ENCODE measurements at regions not wholly inside any gene's neighbourhood (a gene's known extent, or its start where the extent isn't known, plus 50 kb on each side); places are given as distances from the start of the nearest gene placed in this dataset.

DNA sequence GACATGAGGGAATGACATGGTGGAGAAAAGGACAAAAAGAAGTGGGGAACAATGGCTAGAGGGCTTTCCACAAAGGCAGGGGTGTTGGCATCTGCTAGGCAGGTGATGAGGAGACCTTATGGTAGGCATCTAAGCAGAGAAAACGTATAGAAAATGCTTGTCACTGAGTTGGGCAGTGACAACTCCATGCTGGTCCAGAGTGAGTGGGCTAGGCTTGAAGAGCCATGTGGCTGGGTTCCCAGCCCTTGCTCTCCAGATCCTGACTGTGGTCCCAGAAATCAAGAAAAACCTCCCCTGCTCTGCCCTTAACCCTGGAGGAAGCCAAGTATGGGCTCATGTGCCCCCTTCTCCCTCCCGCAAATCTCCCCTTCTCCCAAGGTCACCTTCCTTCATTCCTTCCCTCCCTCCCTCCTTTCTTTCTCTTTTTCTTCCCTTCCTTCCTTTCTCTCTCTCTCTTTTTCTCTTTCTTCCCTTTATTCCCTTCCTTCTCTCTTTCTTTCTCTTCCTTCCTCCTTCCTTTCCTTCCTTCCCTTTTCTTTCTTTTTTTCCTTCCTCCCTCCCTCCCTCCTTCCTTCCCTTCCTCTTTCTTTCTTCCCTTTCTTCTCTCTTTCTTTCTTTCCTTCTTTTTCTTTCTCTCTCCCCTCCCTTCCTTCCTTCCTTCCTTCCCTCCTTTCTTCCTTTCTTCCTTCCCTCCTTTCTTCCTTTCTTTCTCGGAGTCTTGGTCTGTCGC is 102.8 kb downstream of the NAV1 start:
- no peaks in the 10 kb centered on the region for H3K79me2 ChIP-seq (ENCODE audit: control insufficient read depth in 1 of 2, insufficient read depth in 2 of 2, low read length in 2 of 2)

More for the DNA sequence above, 102.8 kb downstream of the NAV1 start:
- H2BK5ac ChIP-seq (ENCODE audit: low read depth, low read length) = no peak overlapping the region
- TF ChIP-seq ASH2L (IDR thresholded peaks at IDR 0.05; ENCODE audit: low read length) (no peak), FOSL1 (IDR thresholded peaks at IDR 0.05; ENCODE audit: insufficient read depth, low read depth, low read length) (no peak), CHD2 (IDR thresholded peaks at IDR 0.05; ENCODE audit: low read length) (no peak), SP4 (IDR thresholded peaks at IDR 0.05; ENCODE audit: low read length) (no peak), CEBPB (IDR thresholded peaks at IDR 0.05; ENCODE audit: low read depth, low read length) (no peak), HDAC2 (IDR thresholded peaks at IDR 0.05; ENCODE audit: borderline replicate concordance in 1 of 2, low read depth in 2 of 2, low read length in 2 of 2) (no peak), JUND (IDR thresholded peaks at IDR 0.05; ENCODE audit: low read length) (no peak)
- TF ChIP-seq, protein P1, sequence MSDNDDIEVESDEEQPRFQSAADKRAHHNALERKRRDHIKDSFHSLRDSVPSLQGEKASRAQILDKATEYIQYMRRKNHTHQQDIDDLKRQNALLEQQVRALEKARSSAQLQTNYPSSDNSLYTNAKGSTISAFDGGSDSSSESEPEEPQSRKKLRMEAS (IDR thresholded peaks at IDR 0.05) = no peak
- H4K5ac ChIP-seq (ENCODE audit: insufficient read length, low read depth, low read length) = no peak overlapping the region
- H2BK12ac ChIP-seq (ENCODE audit: low read depth, low read length) = no peak overlapping the region
- DNase-seq (ENCODE audit: low read depth in 1 of 2, low spot score in 2 of 2) (no peak), FAIRE-seq (no peak)
- no peaks in the 10 kb centered on the region for H3K36me3 ChIP-seq (ENCODE audit: control insufficient read depth in 2 of 4, insufficient read depth in 4 of 4, low read length in 3 of 4)
- no peak overlapping the region for H3K4ac ChIP-seq (replicated peaks; ENCODE audit: insufficient read length, low read depth, low read length)
- no peak overlapping the region for H3K18ac ChIP-seq (ENCODE audit: extremely low read depth, low read length)
- H2BK15ac ChIP-seq (ENCODE audit: low read length) = no peak overlapping the region
- no peaks in the 10 kb centered on the region for H3K9me3 ChIP-seq (ENCODE audit: insufficient read depth in 2 of 2, low read depth in 1 of 2, low read length in 1 of 2)
- H4K20me1 ChIP-seq (replicated peaks in 1 of 2; ENCODE audit: control insufficient read depth in 1 of 2, insufficient read depth in 2 of 2, low read length in 2 of 2) = peaks cover 0 to 1% of the 10 kb centered on the region in 2 experiments
- H3K4me1 ChIP-seq (replicated peaks in 1 of 4; ENCODE audit: control insufficient read depth in 3 of 4, insufficient read depth in 4 of 4, low read length in 3 of 4) = peaks cover 0 to 1% (median under 1%) of the 10 kb centered on the region in 4 experiments; a peak in 2 of 7 replicates
- CTCF ChIA-PET (ENCODE audit: partially characterized antibody) = interaction anchor here (0.9 to 1.1 kb wide), 3 partner anchors 22 to 63 kb away, joined by 3 to 4 read pairs (median 3); no protein-coding TSS in a partner anchor
- no peak overlapping the region for H3K9ac ChIP-seq (replicated peaks in 1 of 4; ENCODE audit: extremely low read depth in 1 of 4, low read depth in 3 of 4, low read length in 3 of 4)
- no peak overlapping the region for H3K4me3 ChIP-seq (ENCODE audit: extremely low read depth in 1 of 4, insufficient read depth in 2 of 4, low read depth in 3 of 4, low read length in 4 of 4)
- H2BK120ac ChIP-seq (replicated peaks; ENCODE audit: low read depth, low read length) = no peak overlapping the region
- H2AFZ ChIP-seq (ENCODE audit: low read length) = no peak overlapping the region
- no peak overlapping the region for H3K14ac ChIP-seq (ENCODE audit: insufficient read length)
- no peak overlapping the region for H3K4me2 ChIP-seq (ENCODE audit: insufficient read depth in 1 of 2, low read depth in 2 of 2, low read length in 2 of 2)
- H3K23ac ChIP-seq (ENCODE audit: insufficient read length) = no peak overlapping the region
- no peaks in the 10 kb centered on the region for H3K79me1 ChIP-seq (ENCODE audit: low read depth, low read length)
- no peak overlapping the region for H2AK5ac ChIP-seq (ENCODE audit: low read depth, low read length)
- H2BK20ac ChIP-seq (ENCODE audit: low read length) = no peak overlapping the region
- no peaks in the 10 kb centered on the region for H3K23me2 ChIP-seq (ENCODE audit: low read depth, low read length)
- H3K56ac ChIP-seq (replicated peaks; ENCODE audit: insufficient read length, low read depth, low read length) = no peak overlapping the region
- peaks cover 0 to 4% (median 3%) of the 10 kb centered on the region in 4 experiments; a peak in 3 of 7 replicates for H3K27me3 ChIP-seq (replicated peaks in 1 of 4; ENCODE audit: control insufficient read depth in 3 of 4, extremely low read depth in 1 of 4, insufficient read depth in 3 of 4, low read length in 3 of 4)
- no peak overlapping the region for H3K27ac ChIP-seq (ENCODE audit: low read depth, low read length)
- H4K91ac ChIP-seq (replicated peaks; ENCODE audit: insufficient read length, low read length) = no peak overlapping the region
- 88% methylated on average over 2 of the region's 4 CpGs; no CpG with 5 or more reads in 1 of the 2 experiments for WGBS, 2 experiments (ENCODE audit: extremely low coverage in 1 of 2, insufficient coverage in 1 of 2, insufficient read length in 1 of 2, insufficient replicate concordance in 2 of 2, low coverage in 1 of 2, low lambda C conversion rate in 2 of 2, missing lambda C conversion rate in 1 of 2)
- POLR2A ChIA-PET (ENCODE audit: partially characterized antibody) = interaction anchor here (0.9 to 1.5 kb wide), 2 partner anchors 12 to 18 kb away, joined by 3 read pairs; no protein-coding TSS in a partner anchor
- no peak overlapping the region for H4K8ac ChIP-seq (ENCODE audit: extremely low read depth, insufficient read depth, low read length)

All from H1 (cell line).